ENCODE measurements at regions not wholly inside any gene's neighbourhood (a gene's known extent, or its start where the extent isn't known, plus 50 kb on each side); places are given as distances from the start of the nearest gene placed in this dataset.

DNA sequence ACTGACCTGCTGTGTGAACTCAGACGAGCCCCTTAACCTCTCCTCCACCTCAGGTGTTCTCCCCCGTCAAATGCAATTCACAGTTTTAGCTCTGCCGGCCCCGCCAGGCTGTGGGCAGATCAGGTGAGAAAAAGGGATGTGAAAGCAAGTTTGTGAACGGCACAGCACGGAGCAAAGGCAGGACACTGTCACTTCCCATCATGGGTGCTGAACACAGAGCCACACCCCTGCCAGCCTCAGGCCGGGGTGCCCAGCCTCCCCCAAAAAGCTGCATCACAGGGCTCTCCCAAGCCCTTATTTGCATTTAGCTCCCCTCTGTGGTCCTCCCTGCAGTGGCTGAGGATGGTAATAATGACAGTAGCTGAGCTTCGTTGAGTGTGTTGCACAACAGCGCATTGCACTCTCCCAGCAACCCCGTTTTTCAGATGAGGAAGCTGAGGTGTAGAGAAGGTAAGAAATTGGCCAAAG lies 88.8 kb upstream of the TNRC6C start:
- TF ChIP-seq, protein P1, sequence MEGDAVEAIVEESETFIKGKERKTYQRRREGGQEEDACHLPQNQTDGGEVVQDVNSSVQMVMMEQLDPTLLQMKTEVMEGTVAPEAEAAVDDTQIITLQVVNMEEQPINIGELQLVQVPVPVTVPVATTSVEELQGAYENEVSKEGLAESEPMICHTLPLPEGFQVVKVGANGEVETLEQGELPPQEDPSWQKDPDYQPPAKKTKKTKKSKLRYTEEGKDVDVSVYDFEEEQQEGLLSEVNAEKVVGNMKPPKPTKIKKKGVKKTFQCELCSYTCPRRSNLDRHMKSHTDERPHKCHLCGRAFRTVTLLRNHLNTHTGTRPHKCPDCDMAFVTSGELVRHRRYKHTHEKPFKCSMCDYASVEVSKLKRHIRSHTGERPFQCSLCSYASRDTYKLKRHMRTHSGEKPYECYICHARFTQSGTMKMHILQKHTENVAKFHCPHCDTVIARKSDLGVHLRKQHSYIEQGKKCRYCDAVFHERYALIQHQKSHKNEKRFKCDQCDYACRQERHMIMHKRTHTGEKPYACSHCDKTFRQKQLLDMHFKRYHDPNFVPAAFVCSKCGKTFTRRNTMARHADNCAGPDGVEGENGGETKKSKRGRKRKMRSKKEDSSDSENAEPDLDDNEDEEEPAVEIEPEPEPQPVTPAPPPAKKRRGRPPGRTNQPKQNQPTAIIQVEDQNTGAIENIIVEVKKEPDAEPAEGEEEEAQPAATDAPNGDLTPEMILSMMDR (IDR thresholded peaks at IDR 0.05; ENCODE audit: control extremely low read depth, extremely low read depth, low read depth, missing control alignments): no peak
- DNase-seq (ENCODE audit: extremely low spot score): peak; percentile 78
- CTCF ChIA-PET: interaction anchor here (1.0 to 1.9 kb wide), 5 partner anchors 11 to 215 kb away, joined by 3 to 4 read pairs (median 3); no protein-coding TSS in a partner anchor
- POLR2A ChIA-PET: no interaction called here

DNA sequence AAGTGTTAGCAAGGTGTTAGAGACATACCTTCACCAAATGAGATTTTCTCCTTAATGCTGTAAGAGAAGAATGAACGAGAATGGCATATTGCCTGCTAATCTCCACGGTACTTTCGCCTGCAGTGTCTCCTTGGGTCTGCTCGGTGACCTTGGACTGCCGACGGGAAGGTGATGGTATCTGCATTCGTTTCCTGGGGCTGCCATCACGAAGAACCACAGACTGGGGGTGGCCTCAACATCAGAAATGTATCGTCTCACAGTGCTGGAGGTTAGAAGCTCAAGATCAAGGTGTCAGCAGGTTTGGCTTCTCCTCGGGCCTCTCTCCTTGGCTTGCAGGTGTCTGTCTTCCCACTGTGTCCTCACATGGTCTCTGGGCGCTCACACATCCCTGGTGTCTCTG lies 86.3 kb upstream of the TNRC6C start:
- POLR2A ChIA-PET: no interaction called here
- CTCF ChIA-PET: no interaction called here
- no peak for DNase-seq (ENCODE audit: extremely low spot score)
- TF ChIP-seq, protein P1 (IDR thresholded peaks at IDR 0.05; ENCODE audit: control extremely low read depth, extremely low read depth, low read depth, missing control alignments): no peak

DNA sequence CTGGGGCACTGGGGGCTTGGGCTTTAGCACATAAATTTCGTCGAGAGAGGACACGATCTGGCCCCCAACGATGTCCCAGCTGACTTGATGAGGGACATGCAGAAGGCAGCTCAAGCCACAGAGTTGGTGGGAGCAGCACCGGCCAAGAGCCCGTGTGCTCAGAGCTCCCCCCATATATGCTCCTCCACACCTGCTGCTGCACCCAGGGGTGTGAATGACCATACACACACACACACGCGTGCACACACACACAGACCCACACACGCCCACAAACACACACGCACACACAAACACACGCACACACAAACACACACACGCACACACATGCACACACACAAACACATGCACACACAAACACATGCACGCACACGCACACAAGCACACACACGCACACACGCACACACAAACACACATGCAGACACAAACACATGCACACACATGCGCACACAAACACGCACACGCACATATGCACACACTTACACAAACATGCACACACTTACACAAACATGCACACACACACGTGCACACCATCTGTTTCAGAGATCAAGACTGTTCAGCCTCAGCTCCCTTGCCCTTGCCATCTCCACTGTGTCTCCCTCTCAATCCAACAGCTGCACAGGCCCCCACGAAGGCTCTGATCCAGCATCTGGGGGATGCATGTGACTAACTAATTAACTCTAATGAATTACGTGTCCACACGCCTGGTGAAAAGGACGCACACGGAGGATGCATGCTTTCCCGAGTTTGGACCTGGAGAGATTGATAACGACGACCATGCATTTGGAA lies 85.6 kb upstream of the TNRC6C start:
- ChIA-PET CTCF (no interaction called here), POLR2A (no interaction called here)
- TF ChIP-seq, protein P1 (IDR thresholded peaks at IDR 0.05; ENCODE audit: control extremely low read depth, extremely low read depth, low read depth, missing control alignments): no peak
- DNase-seq (ENCODE audit: extremely low spot score): no peak

DNA sequence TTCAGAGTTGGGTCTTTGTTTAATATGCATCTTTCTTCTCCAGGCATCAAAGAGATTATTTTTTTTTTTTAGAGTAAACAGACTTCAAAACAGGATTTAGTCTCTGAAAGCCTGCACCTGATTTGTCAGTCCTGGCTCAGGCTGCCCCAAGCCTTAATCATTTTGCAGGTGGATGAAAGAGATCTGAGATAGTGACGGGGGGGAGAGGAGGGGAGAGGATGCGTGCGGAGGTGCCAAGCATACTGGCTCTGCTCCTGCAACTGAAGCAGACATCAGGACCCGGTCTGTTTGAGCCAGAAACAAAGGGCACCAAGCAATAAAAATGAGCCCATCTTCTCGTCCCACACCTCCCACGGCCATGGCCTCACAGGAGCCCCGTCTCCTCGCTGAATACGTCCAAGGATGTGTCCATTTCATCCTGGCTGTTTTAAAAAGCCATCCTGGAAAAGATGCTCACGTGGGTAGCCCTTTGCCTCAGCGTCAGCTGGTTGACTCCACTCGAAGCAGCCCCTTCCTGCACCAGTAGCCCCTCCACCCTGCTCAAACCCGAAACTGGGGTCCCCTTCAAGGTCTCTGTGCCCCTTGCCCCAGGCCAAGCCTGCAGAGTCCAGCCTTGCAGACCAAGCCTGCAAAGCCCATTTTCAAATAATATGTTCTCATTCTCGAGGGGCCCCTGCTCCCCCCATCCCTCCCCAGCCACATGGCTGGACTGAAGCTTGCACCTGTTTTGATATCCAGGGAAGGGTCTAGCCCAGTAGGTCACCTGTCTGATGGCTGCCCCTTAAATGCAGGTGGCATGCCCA lies 84.8 kb upstream of the TNRC6C start:
- ChIA-PET CTCF (no interaction called here), POLR2A (no interaction called here)
- TF ChIP-seq, protein P1 (IDR thresholded peaks at IDR 0.05; ENCODE audit: control extremely low read depth, extremely low read depth, low read depth, missing control alignments): no peak
- DNase-seq (ENCODE audit: extremely low spot score): no peak

DNA sequence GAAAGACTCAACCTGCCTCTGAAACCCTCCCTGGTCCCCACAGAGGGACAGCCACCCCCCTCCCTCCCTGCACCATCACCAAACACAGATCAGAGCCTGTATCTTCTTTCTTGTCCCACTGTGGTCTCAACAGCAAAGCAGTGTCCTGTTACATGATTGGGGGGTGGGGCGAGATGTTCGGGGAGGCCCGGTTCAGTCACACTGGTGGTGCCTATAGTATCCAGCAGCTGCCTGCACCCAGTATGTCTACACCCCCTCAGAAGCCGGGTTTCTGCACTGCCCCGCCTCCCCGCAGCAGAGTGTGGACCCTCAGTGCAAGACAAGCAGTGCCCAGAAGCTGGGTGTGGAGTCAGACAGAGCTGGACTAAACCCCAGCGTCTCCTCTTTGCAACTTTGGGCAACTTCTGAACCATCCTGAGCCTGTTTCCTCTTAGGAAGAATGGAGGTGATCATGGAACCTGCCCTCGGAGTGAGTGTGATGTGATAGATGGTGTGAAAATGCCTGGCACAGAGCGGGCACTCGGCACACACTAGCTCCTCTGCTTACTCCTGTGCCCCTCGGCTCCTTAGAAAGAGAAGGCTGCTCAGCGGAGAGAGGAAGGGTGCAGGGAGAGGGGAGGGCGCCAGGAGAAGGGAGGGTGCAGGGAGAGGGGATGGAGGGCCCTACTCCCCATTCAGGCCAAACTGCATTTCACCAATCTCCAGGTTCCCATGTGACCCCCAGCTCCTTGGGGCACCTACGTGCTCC lies 84.0 kb upstream of the TNRC6C start:
- POLR2A ChIA-PET: interaction anchor here (0.6 kb wide), 1 partner anchor 84 kb away, joined by 3 read pairs; the partner anchor contains the start of gene TNRC6C
- TF ChIP-seq, protein P1 (IDR thresholded peaks at IDR 0.05; ENCODE audit: control extremely low read depth, extremely low read depth, low read depth, missing control alignments): no peak
- CTCF ChIA-PET: no interaction called here
- no peak for DNase-seq (ENCODE audit: extremely low spot score)
